Endodermal cell (in vitro differentiated cells): ENCODE measurements at regions not wholly inside any gene's neighbourhood (a gene's known extent, or its start where the extent isn't known, plus 50 kb on each side); places are given as distances from the start of the nearest gene placed in this dataset.

ENCODE experiments used
- DNase-seq: peaks from one replicate; pipeline ENCODE4 v3.0.0-alpha.2; 2017
- H3K27ac ChIP-seq: 2 replicates; pipeline ENCODE4 v1.5.1; 2013; ENCODE audit warnings: mild to moderate bottlenecking, low read depth, low read length, moderate library complexity
- H3K27me3 ChIP-seq: 2 replicates; pipeline ENCODE4 v1.6.1; 2013; ENCODE audit warnings: mild to moderate bottlenecking, low read length, moderate library complexity; ENCODE audit not compliant: insufficient read depth, control insufficient read depth, poor library complexity, severe bottlenecking
- H3K36me3 ChIP-seq: 2 replicates; pipeline ENCODE4 v1.7.0; 2013; ENCODE audit warnings: mild to moderate bottlenecking, low read length, moderate library complexity; ENCODE audit not compliant: control insufficient read depth, insufficient read depth
- H3K4me1 ChIP-seq: one replicate; pipeline ENCODE4 v1.7.0; 2013; ENCODE audit warnings: low read length; ENCODE audit not compliant: control insufficient read depth, insufficient read depth
- H3K4me3 ChIP-seq: 2 replicates; pipeline ENCODE4 v1.5.1; 2013; ENCODE audit warnings: mild to moderate bottlenecking, low read length, moderate library complexity
- H3K9ac ChIP-seq: 2 replicates; pipeline ENCODE4 v1.6.1; 2013; ENCODE audit warnings: mild to moderate bottlenecking, low read length, moderate library complexity; ENCODE audit not compliant: poor library complexity, severe bottlenecking; ENCODE audit errors: extremely low read depth
- H3K9me3 ChIP-seq: 2 replicates; pipeline ENCODE4 v1.6.1; 2013; ENCODE audit warnings: mild to moderate bottlenecking, low read length, moderate library complexity; ENCODE audit not compliant: control insufficient read depth
- H3K27ac Mint-ChIP-seq: 2 replicates; pipeline ENCODE4 v1.8.0; 2020; ENCODE audit warnings: mixed read lengths
- H3K27me3 Mint-ChIP-seq: 2 replicates; pipeline ENCODE4 v1.8.0; 2021; ENCODE audit warnings: mild to moderate bottlenecking, mixed read lengths; ENCODE audit not compliant: insufficient read depth
- H3K36me3 Mint-ChIP-seq: 2 replicates; pipeline ENCODE4 v1.8.0; 2020; ENCODE audit warnings: low read depth, mixed read lengths
- H3K4me1 Mint-ChIP-seq: 2 replicates; pipeline ENCODE4 v1.8.0; 2020; ENCODE audit warnings: mixed read lengths
- H3K4me3 Mint-ChIP-seq: 2 replicates; pipeline ENCODE4 v1.8.0; 2020; ENCODE audit warnings: mild to moderate bottlenecking, moderate library complexity, mixed read lengths
- H3K9me3 Mint-ChIP-seq: 2 replicates; pipeline ENCODE4 v1.8.0; 2020; ENCODE audit warnings: mild to moderate bottlenecking, mixed read lengths
- CTCF ChIP-seq: fragments of 200-600 bp; sonication (generic); conservative IDR thresholded peaks from 2 replicates; pipeline ENCODE4 v1.5.0; 2021; ENCODE audit warnings: antibody characterized with exemption, mild to moderate bottlenecking
- WGBS, 2 experiments: methylation state at CpG; one replicate each; pipeline versions ENCODE4 v1.1.5 to v1.1.7; 2013; ENCODE audit warnings: missing lambda C conversion rate in 2 of 2, mixed read lengths in 1 of 2; ENCODE audit not compliant: insufficient coverage in 1 of 2, insufficient read length in 1 of 2; 5-methylcytosine and 5-hydroxymethylcytosine counted together

GRCh38 chr17:71679832-71680231 is 441.0 kb upstream of the SOX9 start:
- TF ChIP-seq CTCF, result no peak
- DNase-seq, result no peak
- no peak overlapping the region for H3K27ac Mint-ChIP-seq
- peaks cover 12% of the 10 kb centered on the region for H3K4me1 Mint-ChIP-seq
- Histone ChIP-seq H3K4me1 (no peaks in the 10 kb centered on the region), H3K27me3 (peaks cover 53% of the 10 kb centered on the region), H3K36me3 (no peaks in the 10 kb centered on the region), H3K27ac (no peak overlapping the region), H3K9ac (no peak overlapping the region), H3K9me3 (no peaks in the 10 kb centered on the region), H3K4me3 (no peak overlapping the region)
- H3K4me3 Mint-ChIP-seq, result no peak overlapping the region
- H3K9me3 Mint-ChIP-seq, result no peaks in the 10 kb centered on the region
- no peaks in the 10 kb centered on the region for H3K36me3 Mint-ChIP-seq
- H3K27me3 Mint-ChIP-seq, result peaks cover 20% of the 10 kb centered on the region
- WGBS, 2 experiments, result 80 to 92% methylated on average over 2 of the region's 2 CpGs

GRCh38 chr17:71681427-71682173 is 439.2 kb upstream of the SOX9 start:
- Histone ChIP-seq H3K4me1 (no peaks in the 10 kb centered on the region), H3K4me3 (no peak overlapping the region), H3K9ac (no peak overlapping the region), H3K27me3 (peaks cover 61% of the 10 kb centered on the region), H3K9me3 (no peaks in the 10 kb centered on the region), H3K27ac (no peak overlapping the region), H3K36me3 (no peaks in the 10 kb centered on the region)
- Mint-ChIP-seq H3K27ac (no peak overlapping the region), H3K4me3 (no peak overlapping the region), H3K27me3 (peaks cover 20% of the 10 kb centered on the region), H3K4me1 (peaks cover 12% of the 10 kb centered on the region), H3K9me3 (no peaks in the 10 kb centered on the region), H3K36me3 (no peaks in the 10 kb centered on the region)
- no peak for TF ChIP-seq CTCF
- WGBS, 2 experiments, result 92 to 100% methylated on average over 2 to 4 of the region's 4 CpGs
- DNase-seq, result no peak

GRCh38 chr17:71682174-71682494 is 438.7 kb upstream of the SOX9 start:
- no peaks in the 10 kb centered on the region for H3K4me1 ChIP-seq
- no peak overlapping the region for H3K9ac ChIP-seq
- Mint-ChIP-seq H3K27ac (no peak overlapping the region), H3K36me3 (no peaks in the 10 kb centered on the region), H3K27me3 (peaks cover 20% of the 10 kb centered on the region), H3K9me3 (no peaks in the 10 kb centered on the region), H3K4me1 (peaks cover 12% of the 10 kb centered on the region), H3K4me3 (no peak overlapping the region)
- TF ChIP-seq CTCF, result no peak
- H3K4me3 ChIP-seq, result no peak overlapping the region
- H3K27me3 ChIP-seq, result peaks cover 61% of the 10 kb centered on the region
- no peaks in the 10 kb centered on the region for H3K36me3 ChIP-seq
- H3K27ac ChIP-seq, result no peak overlapping the region
- WGBS, 2 experiments, result 100% methylated on average over 1 of the region's 1 CpG
- DNase-seq, result no peak
- H3K9me3 ChIP-seq, result no peaks in the 10 kb centered on the region
